ENCODE measurements at regions not wholly inside any gene's neighbourhood (a gene's known extent, or its start where the extent isn't known, plus 50 kb on each side); places are given as distances from the start of the nearest gene placed in this dataset.

- peak; percentile 18 for TF ChIP-seq CTCF (IDR thresholded peaks at IDR 0.05; ENCODE audit: insufficient read depth, low read length)
- no peak for TF ChIP-seq SPI1 (IDR thresholded peaks at IDR 0.05; ENCODE audit: borderline replicate concordance, low read depth)
- peak in 1 of 2 experiments; percentile 66 for DNase-seq (ENCODE audit: low read depth in 1 of 2, low spot score in 1 of 2)
These were observed 187.3 kb upstream of the PRSS58 start for GRCh38 chr7:142445019-142445686.

GRCh38 chr7:142443216-142444010, 185.6 kb upstream of the PRSS58 start:
- no peaks in the 10 kb centered on the region for H3K27me3 ChIP-seq (ENCODE audit: insufficient read depth, poor library complexity, severe bottlenecking)
- TF ChIP-seq GABPA (IDR thresholded peaks at IDR 0.05; ENCODE audit: low read depth) (no peak), SPI1 (IDR thresholded peaks at IDR 0.05; ENCODE audit: borderline replicate concordance, low read depth) (peak; percentile 85), POLR2AphosphoS5 (IDR thresholded peaks at IDR 0.05; ENCODE audit: low read depth) (peak; percentile 49; the same call in 1 of the 2 replicates)
- no peak overlapping the region for H3K4me3 ChIP-seq (replicated peaks; ENCODE audit: insufficient read depth, low read length)
- H3K27ac ChIP-seq (replicated peaks), result peak overlapping the region; percentile 58
- peak; percentile 76 to 87 for DNase-seq (ENCODE audit: low read depth in 1 of 2, low spot score in 1 of 2)

More at GRCh38 chr7:142445019-142445686, 187.3 kb upstream of the PRSS58 start:
- Histone ChIP-seq H3K27ac (replicated peaks) (peak overlapping the region; percentile 58), H3K27me3 (ENCODE audit: insufficient read depth, poor library complexity, severe bottlenecking) (no peaks in the 10 kb centered on the region), H3K4me3 (replicated peaks; ENCODE audit: insufficient read depth, low read length) (no peak overlapping the region)

GRCh38 chr7:142442396-142442795, 184.5 kb upstream of the PRSS58 start:
- no peak for DNase-seq (ENCODE audit: low read depth in 1 of 2, low spot score in 1 of 2)
- Histone ChIP-seq H3K27me3 (ENCODE audit: insufficient read depth, poor library complexity, severe bottlenecking) (no peaks in the 10 kb centered on the region), H3K27ac (replicated peaks) (peak overlapping the region; percentile 58), H3K4me3 (replicated peaks; ENCODE audit: insufficient read depth, low read length) (no peak overlapping the region)
- no peak for TF ChIP-seq REST (IDR thresholded peaks at IDR 0.05; ENCODE audit: insufficient replicate concordance, low read depth)
- no peak for TF ChIP-seq CTCF (IDR thresholded peaks at IDR 0.05; ENCODE audit: insufficient read depth, low read length)
- TF ChIP-seq GABPA (IDR thresholded peaks at IDR 0.05; ENCODE audit: low read depth), result no peak
- TF ChIP-seq POLR2AphosphoS5 (IDR thresholded peaks at IDR 0.05; ENCODE audit: low read depth), result no peak
- TF ChIP-seq SPI1 (IDR thresholded peaks at IDR 0.05; ENCODE audit: borderline replicate concordance, low read depth), result no peak

GRCh38 chr7:142440906-142441411, 183.1 kb upstream of the PRSS58 start:
- peak in 1 of 2 experiments; percentile 83 for DNase-seq (ENCODE audit: low read depth in 1 of 2, low spot score in 1 of 2)
- Histone ChIP-seq H3K27me3 (ENCODE audit: insufficient read depth, poor library complexity, severe bottlenecking) (no peaks in the 10 kb centered on the region), H3K4me3 (replicated peaks; ENCODE audit: insufficient read depth, low read length) (no peak overlapping the region), H3K27ac (replicated peaks) (peak overlapping the region; percentile 58)
- TF ChIP-seq CTCF (IDR thresholded peaks at IDR 0.05; ENCODE audit: insufficient read depth, low read length) (no peak), SPI1 (IDR thresholded peaks at IDR 0.05; ENCODE audit: borderline replicate concordance, low read depth) (peak; percentile 59; the same call in 1 of the 2 replicates)
